Ecto neural progenitor cell (in vitro differentiated cells): ENCODE measurements at regions not wholly inside any gene's neighbourhood (a gene's known extent, or its start where the extent isn't known, plus 50 kb on each side); places are given as distances from the start of the nearest gene placed in this dataset.
"Not testable (repeated sequence)": the region's sequence is repeated elsewhere in the genome, so short reads cannot be mapped to it uniquely, and the experiment has no call there.

Experiments used
- DNase-seq: peaks from one replicate; pipeline ENCODE4 v3.0.0-alpha.2; 2018; ENCODE audit warnings: low spot score

DNA sequence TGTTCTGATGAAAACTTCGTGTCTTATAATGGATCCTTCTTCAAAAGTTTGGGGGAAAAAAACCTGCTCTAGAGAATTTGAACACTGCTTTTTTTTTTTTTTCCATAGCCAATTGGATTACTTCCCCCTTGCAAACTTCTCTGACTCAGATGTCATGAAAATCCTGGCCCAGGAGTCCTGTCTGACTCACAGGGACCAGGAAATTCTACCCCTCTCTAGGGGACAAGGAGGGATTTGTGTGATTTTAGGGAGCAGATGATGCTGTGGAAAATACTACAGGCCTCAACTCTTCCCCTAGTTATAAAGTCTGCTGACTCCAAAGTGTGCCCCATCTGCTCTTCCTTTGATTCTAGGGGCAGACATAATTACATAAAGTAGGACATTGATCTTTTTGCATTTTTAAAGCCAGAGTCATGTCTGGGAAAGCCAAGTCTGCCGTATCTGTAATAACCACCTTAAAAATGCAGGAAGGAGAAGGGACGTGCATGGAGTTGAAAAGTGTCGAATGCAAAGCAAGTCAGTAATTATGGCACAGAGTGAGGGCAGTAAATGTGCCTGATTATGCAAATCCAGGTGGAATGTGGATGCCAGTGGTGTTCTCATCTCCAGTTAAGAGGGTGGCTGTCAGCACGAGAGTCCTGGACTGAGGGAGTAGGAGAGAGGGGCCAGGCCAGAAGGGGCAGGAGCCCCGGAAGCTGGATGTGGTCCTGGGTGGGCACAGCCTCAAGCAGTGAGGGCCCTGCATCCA is 144.3 kb upstream of the SULF2 start:
- DNase-seq = no peak

DNA sequence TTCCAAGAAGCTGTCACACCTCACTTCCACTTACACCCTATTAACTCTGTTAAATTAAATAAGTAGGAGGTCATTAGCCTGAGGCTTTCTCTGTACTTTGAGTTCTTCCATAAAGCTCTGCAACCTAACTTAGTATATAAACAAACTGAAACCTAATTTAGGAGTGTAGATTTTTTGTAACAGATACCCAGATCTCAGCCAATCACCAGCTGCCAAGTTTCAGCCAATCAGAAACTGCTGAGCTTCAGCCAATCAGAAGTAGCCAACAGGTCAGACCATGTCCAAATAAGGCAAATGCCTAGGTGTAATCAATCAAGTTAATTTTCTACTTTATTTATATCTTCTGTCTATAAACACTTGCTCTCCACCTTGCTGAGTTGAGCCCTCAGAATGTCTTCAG is 142.7 kb upstream of the SULF2 start:
- no peak for DNase-seq

DNA sequence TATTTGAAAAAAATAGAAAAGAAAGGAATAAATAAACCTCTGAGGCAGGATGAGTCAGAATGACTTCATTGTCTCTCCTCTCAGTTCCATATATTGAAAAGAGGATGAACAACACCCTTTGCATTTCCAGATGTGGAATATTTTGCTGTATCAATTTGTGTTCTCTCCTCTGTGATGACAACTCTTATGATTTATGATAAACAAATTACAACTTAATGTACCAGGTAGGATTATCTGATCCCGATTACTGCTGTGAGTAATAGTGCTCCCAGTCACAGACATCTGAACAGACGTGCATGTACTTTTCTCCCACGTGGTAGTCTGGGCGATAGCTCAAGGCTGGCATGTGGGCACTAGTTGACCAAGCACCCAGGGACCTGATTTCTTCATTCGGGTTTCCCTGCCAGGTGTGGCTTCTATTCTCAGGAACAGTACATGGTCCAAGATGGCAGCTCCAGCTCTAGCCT is 142.1 kb upstream of the SULF2 start:
- no peak for DNase-seq

DNA sequence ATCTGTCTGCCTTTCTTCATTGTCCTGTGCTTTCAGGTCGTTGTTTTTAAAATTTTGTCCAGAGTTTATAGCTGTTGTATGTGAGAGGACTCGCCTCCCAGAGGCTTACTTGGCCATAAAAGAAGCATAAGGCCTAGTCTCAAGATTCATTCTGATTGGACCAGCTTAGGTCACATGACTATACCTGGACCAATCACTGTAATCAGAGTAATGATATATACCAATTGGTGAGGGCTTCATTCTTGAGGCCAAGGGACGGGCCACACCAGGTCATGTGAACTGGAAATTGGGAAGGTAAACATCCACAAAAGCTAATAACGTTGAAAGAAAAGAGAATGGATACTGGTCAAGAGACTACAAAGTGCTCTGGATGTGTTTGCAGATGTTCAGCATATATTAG is 141.4 kb upstream of the SULF2 start:
- no peak for DNase-seq

DNA sequence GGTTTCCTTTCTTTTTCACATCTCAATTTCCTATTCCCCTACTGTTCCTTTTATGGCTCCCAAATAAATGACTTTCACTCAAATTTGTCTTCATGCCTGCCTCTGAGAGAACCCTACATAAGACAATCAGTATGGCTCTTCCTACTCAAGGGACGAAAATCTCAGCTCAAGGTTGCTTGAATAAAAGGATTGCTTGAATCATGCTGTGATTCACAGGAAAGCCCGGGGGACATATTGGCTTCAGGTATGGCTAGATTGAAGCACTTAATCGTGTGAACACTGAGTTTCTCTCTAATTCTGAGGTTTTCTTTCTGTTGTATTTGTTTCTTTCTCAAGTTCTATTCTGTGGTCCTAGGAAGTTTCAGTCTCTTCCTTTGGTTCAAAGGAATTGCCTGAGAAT is 140.3 kb upstream of the SULF2 start:
- no peak for DNase-seq

DNA sequence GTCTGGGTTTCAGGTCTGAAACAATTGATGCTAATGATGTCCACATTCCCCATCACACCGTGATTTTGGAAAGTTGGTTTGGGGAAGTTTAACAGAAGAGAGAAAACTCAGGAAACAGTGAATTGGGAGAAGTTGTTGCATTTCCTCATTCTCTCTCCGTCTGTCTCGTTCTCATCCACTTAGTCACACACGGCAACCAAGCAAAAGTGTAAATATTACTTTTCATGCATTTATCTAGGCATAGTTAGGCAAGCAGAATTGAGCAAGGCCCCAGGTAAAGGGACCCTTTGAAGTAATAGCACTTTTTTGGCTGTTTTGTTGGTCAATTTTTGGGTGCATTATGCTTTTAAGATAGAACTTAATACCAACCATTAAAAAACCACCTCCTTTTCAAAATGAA is 137.0 kb upstream of the SULF2 start:
- no peak for DNase-seq

DNA sequence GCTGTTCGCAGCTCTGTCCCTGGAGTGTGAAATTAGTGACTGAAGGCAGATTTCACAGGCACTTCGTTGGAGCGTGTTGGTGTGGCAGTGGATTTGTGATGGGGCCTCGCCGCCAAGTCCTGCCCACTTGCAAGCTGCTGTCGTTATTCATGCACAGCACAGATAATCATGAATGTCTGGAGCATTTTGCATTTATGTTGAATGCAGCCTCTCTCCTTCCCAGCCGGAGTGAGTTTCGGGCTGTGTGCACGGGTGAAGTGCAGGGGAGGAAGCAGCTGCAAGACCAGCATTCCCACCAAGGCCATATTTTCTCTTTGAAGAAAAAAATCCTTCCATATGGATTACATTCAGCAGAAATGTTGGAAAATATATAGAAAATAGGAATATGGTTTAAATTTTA is 136.5 kb upstream of the SULF2 start:
- not testable (repeated sequence) for DNase-seq

DNA sequence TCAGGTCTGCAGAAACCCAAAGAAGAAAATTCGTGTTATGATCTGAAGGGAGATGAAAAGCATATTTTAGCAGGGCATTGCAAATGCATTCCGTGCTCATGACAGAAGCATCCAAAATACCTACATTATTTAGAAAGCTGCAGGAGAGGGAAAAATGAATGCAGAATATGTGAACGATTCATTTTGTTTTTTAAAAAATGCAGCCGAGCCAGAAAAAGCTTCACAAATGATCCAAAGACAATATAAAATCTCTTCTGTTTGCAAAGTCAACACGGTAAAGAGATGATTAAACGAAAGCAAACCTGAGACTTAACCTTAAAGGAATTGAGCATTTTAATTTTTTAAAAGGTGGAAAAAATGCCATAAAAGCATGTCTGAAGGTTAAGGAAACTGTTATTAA is 136.1 kb upstream of the SULF2 start:
- no peak for DNase-seq

DNA sequence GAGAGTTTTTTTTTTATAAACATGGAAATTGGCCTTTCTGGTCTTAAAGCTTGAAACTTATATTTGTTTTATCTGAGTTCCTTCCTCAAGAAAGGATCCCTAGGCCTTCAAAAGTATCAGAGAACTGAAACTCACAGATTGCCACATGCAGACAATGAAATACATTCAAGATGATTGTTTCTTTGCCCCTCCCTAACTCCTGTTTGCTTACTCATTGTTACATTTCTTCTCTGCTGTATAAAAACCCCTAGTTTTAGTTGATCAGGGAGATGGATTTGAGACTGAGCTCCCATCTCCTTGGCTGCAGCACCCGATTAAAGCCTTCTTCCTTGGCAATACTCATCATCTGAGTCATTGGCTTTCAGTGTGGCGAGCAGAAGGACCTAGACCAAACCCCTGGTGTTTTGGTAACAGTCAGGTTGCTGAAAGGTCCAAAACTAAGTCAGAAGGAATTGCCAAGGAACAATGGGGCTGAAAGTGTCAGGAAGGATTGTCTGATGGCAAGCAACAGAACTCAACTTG is 132.3 kb upstream of the SULF2 start:
- no peak for DNase-seq

DNA sequence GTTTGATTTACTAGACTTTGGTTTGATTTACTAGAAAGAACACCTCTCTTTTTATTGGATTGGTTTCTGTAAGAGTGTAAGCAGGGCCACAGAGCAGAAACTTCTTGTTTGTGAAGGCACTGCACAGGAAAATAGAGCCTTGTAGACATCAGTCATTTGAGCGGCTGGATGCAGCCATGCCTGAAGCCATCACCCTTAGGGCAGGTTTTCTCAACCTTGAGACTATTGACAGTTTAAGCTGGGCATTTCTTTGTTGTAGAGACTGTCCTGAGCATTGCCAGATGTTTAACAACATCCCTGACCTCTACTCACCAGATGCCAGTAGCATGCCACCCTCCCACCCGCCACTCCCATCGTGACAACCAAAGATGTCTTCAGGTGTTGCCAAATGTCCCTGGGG is 130.2 kb upstream of the SULF2 start:
- no peak for DNase-seq

DNA sequence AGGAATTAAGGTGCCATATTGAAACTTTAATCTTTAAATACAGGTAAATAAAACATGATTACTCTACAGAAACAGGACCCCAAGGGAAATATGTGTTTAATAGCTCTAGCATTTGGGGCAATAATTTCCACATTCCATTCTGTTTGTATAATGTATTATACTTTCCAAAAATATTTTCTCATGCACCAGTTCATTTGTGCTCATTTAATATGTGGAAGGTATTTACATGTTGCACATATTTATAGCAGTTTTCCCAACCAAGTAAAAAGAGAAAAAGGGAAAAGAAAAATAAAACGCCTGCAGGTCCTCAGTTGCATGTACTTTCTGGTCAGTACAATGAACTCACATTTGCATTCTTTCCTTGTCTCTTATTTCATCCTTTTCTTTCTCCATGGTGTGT is 129.5 kb upstream of the SULF2 start:
- no peak for DNase-seq

DNA sequence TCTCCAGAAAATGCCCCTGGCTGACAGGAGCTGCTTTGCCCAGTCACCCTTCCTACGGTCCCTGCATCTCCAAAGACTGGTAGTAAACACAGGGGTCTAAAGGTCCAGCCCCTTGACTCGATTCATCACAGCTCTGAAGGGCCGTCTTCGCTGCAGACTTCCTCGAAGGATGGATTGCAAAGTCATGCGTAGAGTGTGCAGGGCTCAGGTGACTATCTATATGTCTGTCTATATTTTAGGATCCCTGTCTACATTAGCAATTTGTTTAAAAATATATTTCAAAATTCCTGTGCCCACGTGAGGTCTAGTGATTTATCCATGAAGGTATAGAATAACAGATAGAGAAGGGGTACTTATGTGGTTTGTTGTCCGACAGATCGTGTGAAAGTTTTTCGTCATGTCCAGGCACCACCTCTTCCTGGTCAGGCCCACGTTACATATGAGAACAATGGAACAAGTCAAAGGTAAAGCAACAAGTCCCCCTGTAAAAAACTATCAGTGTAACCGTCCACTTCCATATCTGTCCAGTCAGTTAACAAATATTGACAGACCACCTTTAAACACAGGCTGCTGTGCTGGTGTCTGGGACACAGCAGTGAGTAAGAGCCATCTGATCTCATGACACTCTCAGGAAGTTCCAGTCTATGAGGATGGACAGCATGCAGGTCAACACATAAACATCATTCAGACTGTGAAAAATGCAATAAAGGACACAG is 127.7 kb upstream of the SULF2 start:
- DNase-seq = not testable (repeated sequence)

DNA sequence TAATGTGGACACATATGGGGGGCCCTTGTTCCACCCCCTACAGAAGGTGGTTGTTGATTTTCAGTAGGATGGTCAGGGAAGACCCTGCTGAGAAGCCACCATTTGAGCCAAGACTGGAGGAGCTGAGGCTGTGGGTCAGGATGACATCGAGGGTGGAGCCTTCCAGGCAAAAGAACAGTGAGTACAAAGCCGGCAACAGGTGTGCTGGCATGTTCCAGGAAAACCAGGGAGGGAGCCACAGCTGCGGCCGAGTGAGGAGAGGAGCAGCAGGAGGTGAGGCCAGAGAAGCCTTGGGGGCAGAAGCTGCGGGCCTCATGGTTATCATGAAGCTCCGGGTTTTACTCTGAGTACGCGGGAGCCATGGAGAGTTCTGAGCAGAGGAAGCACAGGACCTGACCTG is 126.9 kb upstream of the SULF2 start:
- not testable (repeated sequence) for DNase-seq

DNA sequence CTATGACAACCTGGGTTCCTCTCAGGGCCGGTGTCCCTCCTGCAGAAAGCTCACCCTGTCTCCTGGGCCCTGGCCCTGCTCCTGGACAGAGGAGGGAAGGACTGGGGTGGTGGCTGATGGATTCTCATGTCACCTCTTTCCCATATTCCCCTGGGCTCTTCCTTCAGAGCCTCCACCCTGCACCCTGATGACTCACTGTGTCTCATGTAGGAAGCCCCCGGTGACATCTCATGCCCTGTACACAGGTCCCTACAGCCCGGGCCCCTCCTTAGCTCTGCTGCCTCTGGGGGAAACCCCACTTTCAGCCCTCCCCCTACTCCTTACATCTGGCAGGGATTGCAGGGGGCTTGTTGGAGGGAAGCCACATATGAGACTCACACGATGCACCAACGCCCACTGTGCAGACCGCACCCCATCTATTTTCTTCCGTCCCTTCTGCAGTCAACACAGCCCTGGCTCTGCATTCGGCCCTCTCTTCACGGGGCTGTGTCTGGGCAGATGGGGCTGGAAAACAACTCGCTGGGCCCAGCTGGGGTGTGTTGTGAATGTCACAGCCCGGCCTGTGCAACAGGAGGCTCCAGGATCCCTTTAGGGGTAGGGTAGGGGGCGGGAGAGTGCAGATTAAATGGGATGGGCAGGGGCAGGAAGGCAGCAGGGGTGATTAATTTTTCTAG is 124.6 kb upstream of the SULF2 start:
- DNase-seq = not testable (repeated sequence)

DNA sequence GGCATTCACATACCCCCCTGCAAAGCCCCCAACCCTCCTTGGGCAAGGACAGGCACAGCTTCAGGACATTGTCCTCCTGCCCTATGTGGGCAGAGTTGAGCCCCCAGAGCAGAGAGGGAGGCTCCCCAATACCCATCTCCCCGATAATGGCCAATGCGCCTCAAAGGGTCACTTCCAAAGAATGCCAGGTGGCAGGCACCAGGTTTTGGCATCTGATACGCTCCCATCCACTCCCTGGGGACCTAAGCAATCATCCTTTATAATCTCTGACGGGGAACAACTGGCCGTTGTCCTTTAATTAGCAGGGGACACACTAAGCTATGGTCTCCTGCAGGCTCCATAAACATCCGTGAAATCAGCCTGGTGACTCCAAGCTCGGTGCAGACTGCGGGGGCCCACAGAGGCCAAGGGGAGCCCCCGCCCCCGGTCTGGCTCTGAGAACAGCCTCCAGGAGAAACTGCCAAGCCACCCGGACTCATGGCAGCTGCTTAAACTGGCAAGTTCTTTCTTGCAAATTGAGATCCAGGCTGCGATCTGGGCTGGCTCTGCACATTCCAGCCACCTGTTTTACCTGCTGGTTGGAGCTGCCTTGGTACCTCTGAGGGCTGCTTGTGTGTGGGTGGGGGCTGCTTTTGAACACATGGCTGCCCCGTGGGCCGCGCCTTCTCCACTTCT is 123.2 kb upstream of the SULF2 start:
- DNase-seq = not testable (repeated sequence)

DNA sequence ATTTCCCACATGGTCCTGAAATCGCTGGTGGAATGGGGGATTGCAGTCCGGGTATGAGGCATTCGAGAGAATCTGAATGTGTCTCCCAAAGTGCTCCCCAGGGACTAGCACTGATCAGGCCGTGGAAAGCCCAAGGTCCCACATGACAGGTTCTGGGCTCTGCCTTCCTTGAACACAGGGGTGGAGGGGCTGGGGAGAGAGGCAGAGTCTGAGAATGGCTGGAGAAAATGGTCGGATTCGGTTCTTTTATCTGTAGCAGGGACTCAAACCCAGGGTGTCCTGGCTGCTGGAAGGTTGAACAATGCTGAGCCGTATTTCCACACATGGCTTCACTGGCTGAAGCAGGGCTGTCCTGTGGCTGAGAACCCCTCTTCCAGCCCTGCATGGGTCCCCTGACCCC is 122.7 kb upstream of the SULF2 start:
- not testable (repeated sequence) for DNase-seq

DNA sequence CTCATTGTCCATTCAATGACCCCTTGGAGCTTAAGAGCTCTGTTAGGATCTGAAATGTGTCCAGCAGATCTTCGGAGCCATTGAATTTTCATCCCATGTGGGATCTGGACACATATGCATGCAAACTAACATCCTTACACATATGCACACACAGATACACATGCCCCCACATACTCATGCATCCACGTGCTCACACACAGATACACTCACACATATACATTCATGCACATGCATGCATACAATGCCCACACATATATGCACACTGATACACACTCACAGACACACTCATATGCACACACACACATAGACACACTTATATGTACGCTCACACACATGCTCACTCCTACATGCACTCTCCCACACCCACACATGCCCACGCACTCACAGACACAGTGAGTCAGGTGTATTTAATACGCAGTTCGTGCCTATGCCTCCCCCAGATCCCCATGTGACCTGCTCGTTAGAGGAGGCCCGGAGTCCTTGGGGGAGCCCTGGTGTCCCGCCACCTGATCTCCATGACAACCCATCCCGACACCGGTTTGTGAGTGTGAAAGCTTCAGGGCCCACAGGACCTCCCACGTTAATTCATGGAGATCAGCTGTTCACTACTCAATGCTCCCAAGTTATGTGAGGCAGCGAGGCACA is 121.9 kb upstream of the SULF2 start:
- no peak for DNase-seq

DNA sequence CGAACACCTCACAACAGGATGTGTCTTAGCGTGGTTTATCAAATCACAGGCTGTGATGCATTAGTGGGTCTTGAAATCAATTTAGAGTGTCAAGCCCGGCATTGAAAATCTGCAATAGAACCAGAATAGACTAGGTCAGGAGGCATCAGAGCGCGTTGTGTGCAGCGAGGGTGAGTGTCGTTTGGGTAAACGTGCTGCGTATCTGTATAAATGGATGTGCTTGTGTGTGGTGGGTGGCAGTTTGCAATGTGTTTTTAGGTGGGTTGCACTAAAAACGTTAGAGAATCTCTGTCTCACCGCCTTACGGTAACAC is 121.0 kb upstream of the SULF2 start:
- no peak for DNase-seq

DNA sequence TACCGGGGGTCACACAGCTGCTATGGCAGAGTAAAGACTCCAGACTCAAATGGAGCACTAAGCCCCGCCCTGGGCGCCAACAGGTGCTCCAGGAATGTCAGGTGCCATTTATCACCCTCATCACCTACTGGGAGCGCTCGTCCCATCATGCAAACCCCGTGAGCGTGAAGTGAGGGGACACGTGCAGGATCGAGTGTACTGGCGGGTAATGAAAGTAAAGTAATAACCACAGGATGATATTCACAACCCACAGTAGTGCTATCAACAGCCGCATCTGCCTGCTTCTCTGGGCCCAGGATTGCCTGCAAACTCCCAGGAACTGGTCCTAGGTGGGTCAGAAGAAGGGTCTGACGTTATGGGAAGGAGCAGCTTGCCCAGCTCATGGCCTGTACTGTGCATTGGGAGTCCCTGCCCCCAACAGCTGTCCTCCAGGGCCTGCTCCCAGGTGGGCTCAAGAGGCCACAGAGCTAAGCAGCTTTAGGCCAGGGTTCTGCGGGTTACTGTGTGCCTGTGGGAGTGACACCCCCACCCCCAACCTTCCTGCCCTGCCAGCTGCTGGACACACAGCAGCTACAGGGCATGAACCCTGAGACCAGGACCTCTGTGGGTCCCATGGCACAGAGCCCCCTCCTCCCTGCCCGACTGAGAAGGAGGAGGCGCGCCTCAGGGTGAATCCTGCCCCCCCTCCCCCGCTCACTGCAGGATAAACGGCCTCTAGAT is 120.5 kb upstream of the SULF2 start:
- DNase-seq = no peak

DNA sequence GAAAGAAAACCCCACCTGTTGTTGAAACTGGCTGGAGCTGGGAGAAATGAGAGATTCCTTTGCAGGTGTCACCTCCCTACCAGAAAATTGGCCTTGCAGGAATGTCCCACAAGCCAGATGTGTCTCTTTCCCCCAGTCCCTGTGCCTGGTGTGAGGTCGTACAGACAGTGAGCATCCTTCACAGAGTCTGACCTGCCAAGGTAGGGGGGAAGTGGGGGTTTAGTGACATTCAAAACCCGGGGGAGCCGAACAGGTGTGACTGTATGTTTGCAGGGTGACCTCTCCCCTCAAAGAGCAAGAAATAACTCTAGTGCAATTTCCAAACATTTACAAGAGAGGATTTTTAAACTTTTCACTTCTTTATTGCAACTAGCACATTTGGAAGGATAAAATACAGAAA is 117.7 kb upstream of the SULF2 start:
- not testable (repeated sequence) for DNase-seq

DNA sequence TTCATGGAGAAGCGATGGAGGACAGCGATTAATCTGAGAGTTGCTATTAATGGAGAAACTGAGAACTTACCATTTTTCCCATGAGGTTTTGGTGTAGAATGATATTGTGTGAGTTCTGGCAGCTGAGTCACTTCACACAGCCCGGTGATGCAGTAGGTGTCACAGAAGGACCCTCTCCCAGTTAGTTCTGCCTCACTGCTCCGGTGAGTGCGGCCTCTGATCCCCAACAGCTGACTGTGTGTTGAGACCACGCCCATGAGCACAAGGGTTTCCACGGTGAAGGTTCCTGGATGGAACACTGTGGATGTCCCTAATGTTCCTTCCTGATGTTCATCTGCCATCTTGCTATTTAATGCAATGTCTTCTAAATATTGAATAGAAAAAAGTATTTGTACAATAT is 114.0 kb upstream of the SULF2 start:
- not testable (repeated sequence) for DNase-seq
